Pancreas (tissue), 10 donors: ENCODE measurements at regions not wholly inside any gene's neighbourhood (a gene's known extent, or its start where the extent isn't known, plus 50 kb on each side); places are given as distances from the start of the nearest gene placed in this dataset.

Source experiments
- ATAC-seq, 4 donors: fragments of 200-7000 bp; cut with Tn5 transposase; one replicate each; pipeline versions ENCODE4 v1.8.0 to v1.9.1; 2020; ENCODE audit warnings: mild to moderate bottlenecking in 4 of 4, moderate library complexity in 4 of 4
- DNase-seq, 6 donors: peaks; one replicate each; pipeline ENCODE4 v3.0.0-alpha.2; 2020
- FAIRE-seq: peaks from 2 replicates; lab custom pipeline; 2012; peaks lifted over from hg19 to GRCh38; lab: Jason Lieb, UNC
- H3K27ac ChIP-seq, 4 donors: fragments of 200-600 bp; sonication (generic); 1 replicate in 3 of 4; 2 replicates in 1 of 4; pipeline versions ENCODE4 v1.5.0 to v1.8.0; 2020
- H3K27me3 ChIP-seq, 4 donors: fragments of 200-600 bp; one replicate each; pipeline ENCODE4 v1.8.0; 2021
- H3K36me3 ChIP-seq, 3 donors: fragments of 200-600 bp; sonication (generic) in 1 of 3; one replicate each; pipeline versions ENCODE4 v1.5.0 to v1.8.0; 2020 to 2021
- H3K4me1 ChIP-seq, 3 donors: fragments of 200-600 bp; one replicate each; pipeline ENCODE4 v1.8.0; 2021
- H3K4me3 ChIP-seq, 4 donors: fragments of 200-600 bp; sonication (generic) in 2 of 4; one replicate each; pipeline versions ENCODE4 v1.5.0 to v1.8.0; 2020 to 2021
- H3K9me3 ChIP-seq, 4 donors: fragments of 200-600 bp; one replicate each; pipeline ENCODE4 v1.8.0; 2021
- WGBS, 2 donors: extraction: QIAGEN DNeasy Blood & Tissue Kit; methylation state at CpG; one replicate each; pipeline ENCODE4 v1.1.7; 2013; 5-methylcytosine and 5-hydroxymethylcytosine counted together
- intact Hi-C, 3 donors: fragments of 100-400 bp; cut with DNase I; formaldehyde crosslinking; loops; one replicate each; pipeline versions ENCODE4 v1.11.1 to v1.14.2; 2022
- TF ChIP-seq, protein P1 (sequence below), 4 donors: fragments of 200-600 bp; sonication (generic) in 3 of 4; IDR thresholded peaks; one replicate each; pipeline versions ENCODE4 v1.5.0 to v1.8.0; 2021; ENCODE audit warnings: antibody characterized with exemption in 4 of 4
- donor health status: healthy with polysubstance abuse.
- donor health status: DM: no; HTN: no; CAD: no; lungs with moderate emphysema.
- donor health status: DM: no; HTN: no; CAD: no.
- donor health status: control.
- donor health status: control.
- donor health status: Bipolar disorder and iron deficiency.
- donor health status: DM: yes; HTN: yes; CAD: no.
- donor health status: DM: no; HTN: no; CAD: no.
- donor health status: DM: no; HTN: no; CAD: no.
- donor health status: DM: yes; HTN: yes; CAD: no.

DNA sequence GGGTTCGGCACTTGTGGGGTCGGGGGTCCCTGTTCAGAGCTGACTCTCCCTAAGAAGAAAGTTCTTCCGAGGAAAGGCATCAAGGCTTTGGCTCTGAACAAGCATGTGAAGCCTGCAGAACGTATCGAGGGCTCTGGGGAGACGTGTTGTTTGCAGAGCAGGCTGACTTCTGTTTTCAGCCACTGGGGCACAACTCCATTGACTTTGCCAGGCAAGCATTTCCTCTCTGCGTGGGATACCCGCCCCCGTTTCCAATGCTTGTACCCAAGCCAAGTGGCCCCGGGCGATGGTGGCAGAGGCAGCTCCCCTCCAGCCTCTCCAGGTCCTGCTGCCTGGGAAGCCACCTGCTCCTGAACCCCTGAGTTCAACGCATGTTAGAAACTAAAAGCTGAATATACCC is 255.7 kb downstream of the RBFOX3 start:
- no peaks in the 10 kb centered on the region for H3K36me3 ChIP-seq
- ATAC-seq = no peak
- no peaks in the 10 kb centered on the region for H3K4me1 ChIP-seq
- H3K9me3 ChIP-seq = no peaks in the 10 kb centered on the region
- no peak overlapping the region for H3K4me3 ChIP-seq
- 40 to 46% methylated on average over 12 of the region's 12 CpGs for WGBS, 2 donors
- TF ChIP-seq, protein P1, sequence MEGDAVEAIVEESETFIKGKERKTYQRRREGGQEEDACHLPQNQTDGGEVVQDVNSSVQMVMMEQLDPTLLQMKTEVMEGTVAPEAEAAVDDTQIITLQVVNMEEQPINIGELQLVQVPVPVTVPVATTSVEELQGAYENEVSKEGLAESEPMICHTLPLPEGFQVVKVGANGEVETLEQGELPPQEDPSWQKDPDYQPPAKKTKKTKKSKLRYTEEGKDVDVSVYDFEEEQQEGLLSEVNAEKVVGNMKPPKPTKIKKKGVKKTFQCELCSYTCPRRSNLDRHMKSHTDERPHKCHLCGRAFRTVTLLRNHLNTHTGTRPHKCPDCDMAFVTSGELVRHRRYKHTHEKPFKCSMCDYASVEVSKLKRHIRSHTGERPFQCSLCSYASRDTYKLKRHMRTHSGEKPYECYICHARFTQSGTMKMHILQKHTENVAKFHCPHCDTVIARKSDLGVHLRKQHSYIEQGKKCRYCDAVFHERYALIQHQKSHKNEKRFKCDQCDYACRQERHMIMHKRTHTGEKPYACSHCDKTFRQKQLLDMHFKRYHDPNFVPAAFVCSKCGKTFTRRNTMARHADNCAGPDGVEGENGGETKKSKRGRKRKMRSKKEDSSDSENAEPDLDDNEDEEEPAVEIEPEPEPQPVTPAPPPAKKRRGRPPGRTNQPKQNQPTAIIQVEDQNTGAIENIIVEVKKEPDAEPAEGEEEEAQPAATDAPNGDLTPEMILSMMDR (IDR thresholded peaks at IDR 0.05) = no peak
- DNase-seq = no peak
- H3K27me3 ChIP-seq = peaks cover 0 to 13% (median 3%) of the 10 kb centered on the region in 4 donors
- H3K27ac ChIP-seq = no peak overlapping the region
- FAIRE-seq = no peak
- intact Hi-C loops = no loop called here

- Histone ChIP-seq H3K4me1 (no peaks in the 10 kb centered on the region), H3K36me3 (no peaks in the 10 kb centered on the region), H3K9me3 (no peaks in the 10 kb centered on the region), H3K27me3 (peaks cover 0 to 13% (median 3%) of the 10 kb centered on the region in 4 donors), H3K4me3 (no peak overlapping the region), H3K27ac (no peak overlapping the region)
- TF ChIP-seq, protein P1 (IDR thresholded peaks at IDR 0.05) = no peak
- intact Hi-C loops = no loop called here
- DNase-seq (no peak), ATAC-seq (no peak), FAIRE-seq (no peak)
- WGBS, 2 donors = 58 to 68% methylated on average over 15 of the region's 15 CpGs
Observed at GRCh38 chr17:79354173-79354820, 256.6 kb downstream of the RBFOX3 start.

- 37 to 47% methylated on average over 14 of the region's 14 CpGs for WGBS, 2 donors
- no peak for FAIRE-seq
- TF ChIP-seq, protein P1 (IDR thresholded peaks at IDR 0.05) = no peak
Observed at GRCh38 chr17:79353548-79353947, 257.3 kb downstream of the RBFOX3 start.

GRCh38 chr17:79353016-79353415 is 257.8 kb downstream of the RBFOX3 start:
- H3K9me3 ChIP-seq = no peaks in the 10 kb centered on the region
- H3K4me3 ChIP-seq = no peak overlapping the region
- FAIRE-seq = no peak
- DNase-seq = no peak
- H3K4me1 ChIP-seq = no peaks in the 10 kb centered on the region
- intact Hi-C loops = no loop called here
- 60 to 70% methylated on average over 8 of the region's 8 CpGs for whole genome bisulfite sequencing, 2 donors
- peaks cover 0 to 12% (median 3%) of the 10 kb centered on the region in 4 donors for H3K27me3 ChIP-seq
- ATAC-seq = no peak
- H3K36me3 ChIP-seq = no peaks in the 10 kb centered on the region
- TF ChIP-seq, protein P1 (IDR thresholded peaks at IDR 0.05) = no peak
- no peak overlapping the region for H3K27ac ChIP-seq

More at GRCh38 chr17:79353548-79353947, 257.3 kb downstream of the RBFOX3 start:
- Histone ChIP-seq H3K27ac (no peak overlapping the region), H3K4me3 (no peak overlapping the region), H3K27me3 (peaks cover 0 to 13% (median 3%) of the 10 kb centered on the region in 4 donors), H3K9me3 (no peaks in the 10 kb centered on the region), H3K36me3 (no peaks in the 10 kb centered on the region), H3K4me1 (no peaks in the 10 kb centered on the region)
- ATAC-seq (no peak), DNase-seq (no peak)
- intact Hi-C loops = no loop called here

- no peak for DNase-seq
Observed at GRCh38 chr17:79350533-79350932, 260.3 kb downstream of the RBFOX3 start.

More at GRCh38 chr17:79350533-79350932, 260.3 kb downstream of the RBFOX3 start:
- TF ChIP-seq, protein P1 (IDR thresholded peaks at IDR 0.05) = no peak
- Histone ChIP-seq H3K36me3 (no peaks in the 10 kb centered on the region), H3K27ac (no peak overlapping the region), H3K27me3 (peaks cover 0 to 6% (median 0%) of the 10 kb centered on the region in 4 donors), H3K9me3 (no peaks in the 10 kb centered on the region), H3K4me1 (no peaks in the 10 kb centered on the region), H3K4me3 (no peak overlapping the region)
- FAIRE-seq = no peak
- WGBS, 2 donors = 66 to 84% methylated on average over 7 of the region's 7 CpGs
- no peak for ATAC-seq
- intact Hi-C loops = no loop called here
